HG03342 (cell line): ENCODE measurements at regions not wholly inside any gene's neighbourhood (a gene's known extent, or its start where the extent isn't known, plus 50 kb on each side); places are given as distances from the start of the nearest gene placed in this dataset.

Experiments used
- ATAC-seq: cut with Tn5 transposase; IDR thresholded peaks from one replicate; pipeline ENCODE4 v1.9.1; 2021; ENCODE audit warnings: mild to moderate bottlenecking, moderate library complexity; ENCODE audit not compliant: unreplicated experiment

- ATAC-seq = no peak
Measured at GRCh38 chr14:51540364-51540763, 111.3 kb upstream of the FRMD6 start.

- ATAC-seq = no peak
Measured at GRCh38 chr14:51544471-51544870, 107.2 kb upstream of the FRMD6 start.

- ATAC-seq = no peak
Measured at GRCh38 chr14:51544901-51545300, 106.8 kb upstream of the FRMD6 start.

- ATAC-seq = no peak
Measured at GRCh38 chr14:51545396-51545795, 106.3 kb upstream of the FRMD6 start.

GRCh38 chr14:51546099-51546498 lies 105.6 kb upstream of the FRMD6 start:
- ATAC-seq = no peak

- no peak for ATAC-seq
Measured at GRCh38 chr14:51546603-51547258, 105.0 kb upstream of the FRMD6 start.

- ATAC-seq = no peak
Measured at GRCh38 chr14:51547260-51547659, 104.5 kb upstream of the FRMD6 start.

- no peak for ATAC-seq
Measured at GRCh38 chr14:51547701-51548100, 104.0 kb upstream of the FRMD6 start.

GRCh38 chr14:51548187-51548586 lies 103.5 kb upstream of the FRMD6 start:
- ATAC-seq = no peak

- ATAC-seq = no peak
Measured at GRCh38 chr14:51550636-51551035, 101.1 kb upstream of the FRMD6 start.

- ATAC-seq = no peak
Measured at GRCh38 chr14:51552275-51552674, 99.4 kb upstream of the FRMD6 start.

GRCh38 chr14:51552768-51553404 lies 98.8 kb upstream of the FRMD6 start:
- no peak for ATAC-seq

GRCh38 chr14:51554339-51554920 lies 97.3 kb upstream of the FRMD6 start:
- no peak for ATAC-seq

- no peak for ATAC-seq
Measured at GRCh38 chr14:51554953-51555352, 96.8 kb upstream of the FRMD6 start.

GRCh38 chr14:51561141-51561540 lies 90.6 kb upstream of the FRMD6 start:
- no peak for ATAC-seq

- ATAC-seq = no peak
Measured at GRCh38 chr14:51562816-51563215, 88.9 kb upstream of the FRMD6 start.

GRCh38 chr14:51563560-51563959 lies 88.2 kb upstream of the FRMD6 start:
- ATAC-seq = no peak

- no peak for ATAC-seq
Measured at GRCh38 chr14:51564460-51564859, 87.2 kb upstream of the FRMD6 start.

- no peak for ATAC-seq
Measured at GRCh38 chr14:51564986-51565604, 86.6 kb upstream of the FRMD6 start.

- no peak for ATAC-seq
Measured at GRCh38 chr14:51566831-51567582, 84.7 kb upstream of the FRMD6 start.

GRCh38 chr14:51568366-51568765 lies 83.3 kb upstream of the FRMD6 start:
- no peak for ATAC-seq
